CD8-positive, alpha-beta memory T cell (primary cell): ENCODE measurements at regions not wholly inside any gene's neighbourhood (a gene's known extent, or its start where the extent isn't known, plus 50 kb on each side); places are given as distances from the start of the nearest gene placed in this dataset.

Experiments
- CTCF ChIA-PET: fragments of 350-600 bp; sonication (Branson Sonifier 250); formaldehyde crosslinking; loops from one replicate; lab custom pipeline; 2021; ENCODE audit warnings: antibody characterized with exemption; lab: Charles Lee
- POLR2A ChIA-PET: fragments of 350-600 bp; sonication (Branson Sonifier 250); formaldehyde crosslinking; loops from one replicate; lab custom pipeline; 2021; ENCODE audit warnings: antibody characterized with exemption; lab: Charles Lee
- DNase-seq, 5 donors: peaks; one replicate each; pipeline versions ENCODE4 v3.0.0 to v3.0.0-alpha.2; 2020 to 2022; ENCODE audit warnings: mixed read lengths in 1 of 5
- H3K27ac ChIP-seq: one replicate; pipeline ENCODE4 v1.7.0; 2013; ENCODE audit warnings: low read depth, mild to moderate bottlenecking, low read length, moderate library complexity
- H3K27me3 ChIP-seq: 2 replicates; pipeline ENCODE4 v1.7.0; 2013; ENCODE audit warnings: low read length, mild to moderate bottlenecking; ENCODE audit not compliant: insufficient read depth, poor library complexity, severe bottlenecking
- H3K36me3 ChIP-seq: 2 replicates; pipeline ENCODE4 v1.7.0; 2013; ENCODE audit warnings: mild to moderate bottlenecking, low read length, moderate library complexity; ENCODE audit not compliant: insufficient read depth
- H3K4me1 ChIP-seq: 2 replicates; pipeline ENCODE4 v1.7.0; 2013; ENCODE audit warnings: mild to moderate bottlenecking, low read length, moderate library complexity; ENCODE audit not compliant: insufficient read depth
- H3K4me3 ChIP-seq: 2 replicates; pipeline ENCODE4 v1.7.0; 2013; ENCODE audit warnings: mild to moderate bottlenecking, low read length
- H3K9me3 ChIP-seq: 2 replicates; pipeline ENCODE4 v1.7.0; 2013; ENCODE audit warnings: mild to moderate bottlenecking, low read length
- H3K27ac Mint-ChIP-seq, 8 donors: one replicate each; pipeline ENCODE4 v1.8.0; 2020 to 2021; ENCODE audit warnings: mixed read lengths in 8 of 8, mild to moderate bottlenecking in 6 of 8, inconsistent platforms in 3 of 8, moderate library complexity in 3 of 8
- H3K27me3 Mint-ChIP-seq, 2 donors: one replicate each; pipeline ENCODE4 v1.8.0; 2020 to 2021; ENCODE audit warnings: mixed read lengths in 2 of 2, mild to moderate bottlenecking in 1 of 2, moderate library complexity in 1 of 2
- H3K36me3 Mint-ChIP-seq, 3 donors: one replicate each; pipeline ENCODE4 v1.8.0; 2020 to 2021; ENCODE audit warnings: mixed read lengths in 3 of 3, inconsistent platforms in 1 of 3, mild to moderate bottlenecking in 1 of 3
- H3K4me1 Mint-ChIP-seq, 3 donors: one replicate each; pipeline ENCODE4 v1.8.0; 2020 to 2021; ENCODE audit warnings: mixed read lengths in 3 of 3, inconsistent platforms in 1 of 3, mild to moderate bottlenecking in 1 of 3
- H3K4me3 Mint-ChIP-seq, 7 donors: one replicate each; pipeline ENCODE4 v1.8.0; 2020 to 2021; ENCODE audit warnings: mixed read lengths in 7 of 7, mild to moderate bottlenecking in 6 of 7, moderate library complexity in 4 of 7, inconsistent platforms in 2 of 7
- H3K9me3 Mint-ChIP-seq, 5 donors: one replicate each; pipeline ENCODE4 v1.8.0; 2020 to 2022; ENCODE audit warnings: mixed read lengths in 5 of 5, mild to moderate bottlenecking in 3 of 5, moderate library complexity in 2 of 5, inconsistent platforms in 1 of 5

GRCh38 chr14:104438166-104438887 is 141.2 kb upstream of the C14orf180 start:
- DNase-seq = no peak
- ChIA-PET POLR2A (no interaction called here), CTCF (no interaction called here)
- H3K36me3 ChIP-seq = no peaks in the 10 kb centered on the region
- H3K36me3 Mint-ChIP-seq = no peaks in the 10 kb centered on the region
- no peaks in the 10 kb centered on the region for H3K27me3 ChIP-seq
- no peaks in the 10 kb centered on the region for H3K9me3 Mint-ChIP-seq
- no peaks in the 10 kb centered on the region for H3K4me1 ChIP-seq
- H3K27ac ChIP-seq = no peak overlapping the region
- H3K9me3 ChIP-seq = no peaks in the 10 kb centered on the region
- no peaks in the 10 kb centered on the region for H3K4me1 Mint-ChIP-seq
- no peak overlapping the region for H3K4me3 Mint-ChIP-seq
- no peak overlapping the region for H3K27ac Mint-ChIP-seq
- H3K4me3 ChIP-seq = no peak overlapping the region
- no peaks in the 10 kb centered on the region for H3K27me3 Mint-ChIP-seq

- Histone ChIP-seq H3K27ac (no peak overlapping the region), H3K36me3 (no peaks in the 10 kb centered on the region), H3K9me3 (no peaks in the 10 kb centered on the region), H3K27me3 (no peaks in the 10 kb centered on the region), H3K4me3 (no peak overlapping the region), H3K4me1 (no peaks in the 10 kb centered on the region)
- Mint-ChIP-seq H3K27ac (no peak overlapping the region), H3K9me3 (no peaks in the 10 kb centered on the region), H3K36me3 (no peaks in the 10 kb centered on the region), H3K4me3 (no peak overlapping the region), H3K27me3 (no peaks in the 10 kb centered on the region), H3K4me1 (no peaks in the 10 kb centered on the region)
- ChIA-PET CTCF (no interaction called here), POLR2A (no interaction called here)
- DNase-seq = no peak
Measured at GRCh38 chr14:104439625-104440024, 139.9 kb upstream of the C14orf180 start.

DNA sequence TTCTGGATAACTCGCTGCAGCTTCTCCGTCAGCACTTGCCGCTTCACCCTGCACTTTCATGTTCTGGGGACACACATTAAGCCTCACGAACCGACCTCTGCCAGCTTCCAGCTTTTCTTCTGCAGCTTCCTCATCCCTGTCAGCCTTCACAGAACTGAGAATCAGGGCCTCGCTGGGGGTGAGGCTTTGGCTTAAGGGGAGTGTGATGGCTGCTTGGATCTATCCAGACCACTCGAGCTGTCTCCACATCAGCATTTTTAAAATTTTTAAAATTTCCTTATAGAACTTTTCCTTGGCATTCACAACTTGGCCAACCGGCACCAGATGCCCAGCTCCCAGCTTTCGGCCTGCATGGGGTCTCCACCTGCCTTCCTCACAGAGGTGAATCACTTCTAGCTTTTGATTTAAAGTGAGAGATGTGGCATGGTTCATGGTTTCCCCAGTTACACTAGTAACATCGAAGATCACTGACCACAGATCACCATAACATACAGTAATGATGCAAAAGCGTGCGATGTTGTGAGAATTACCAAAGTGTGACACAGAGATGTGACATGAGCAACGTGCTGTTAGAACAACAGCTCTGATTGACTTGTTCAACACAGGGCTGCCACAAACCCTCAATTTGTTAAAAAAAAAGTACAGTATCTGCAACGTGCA is 139.1 kb upstream of the C14orf180 start:
- Mint-ChIP-seq H3K4me1 (no peaks in the 10 kb centered on the region), H3K36me3 (no peaks in the 10 kb centered on the region), H3K9me3 (no peaks in the 10 kb centered on the region), H3K4me3 (no peak overlapping the region), H3K27me3 (no peaks in the 10 kb centered on the region), H3K27ac (peak overlapping the region in 1 of 8 donors; percentile 38)
- ChIA-PET POLR2A (no interaction called here), CTCF (no interaction called here)
- Histone ChIP-seq H3K9me3 (no peaks in the 10 kb centered on the region), H3K4me1 (no peaks in the 10 kb centered on the region), H3K36me3 (no peaks in the 10 kb centered on the region), H3K27me3 (no peaks in the 10 kb centered on the region), H3K27ac (no peak overlapping the region), H3K4me3 (no peak overlapping the region)
- DNase-seq = no peak

DNA sequence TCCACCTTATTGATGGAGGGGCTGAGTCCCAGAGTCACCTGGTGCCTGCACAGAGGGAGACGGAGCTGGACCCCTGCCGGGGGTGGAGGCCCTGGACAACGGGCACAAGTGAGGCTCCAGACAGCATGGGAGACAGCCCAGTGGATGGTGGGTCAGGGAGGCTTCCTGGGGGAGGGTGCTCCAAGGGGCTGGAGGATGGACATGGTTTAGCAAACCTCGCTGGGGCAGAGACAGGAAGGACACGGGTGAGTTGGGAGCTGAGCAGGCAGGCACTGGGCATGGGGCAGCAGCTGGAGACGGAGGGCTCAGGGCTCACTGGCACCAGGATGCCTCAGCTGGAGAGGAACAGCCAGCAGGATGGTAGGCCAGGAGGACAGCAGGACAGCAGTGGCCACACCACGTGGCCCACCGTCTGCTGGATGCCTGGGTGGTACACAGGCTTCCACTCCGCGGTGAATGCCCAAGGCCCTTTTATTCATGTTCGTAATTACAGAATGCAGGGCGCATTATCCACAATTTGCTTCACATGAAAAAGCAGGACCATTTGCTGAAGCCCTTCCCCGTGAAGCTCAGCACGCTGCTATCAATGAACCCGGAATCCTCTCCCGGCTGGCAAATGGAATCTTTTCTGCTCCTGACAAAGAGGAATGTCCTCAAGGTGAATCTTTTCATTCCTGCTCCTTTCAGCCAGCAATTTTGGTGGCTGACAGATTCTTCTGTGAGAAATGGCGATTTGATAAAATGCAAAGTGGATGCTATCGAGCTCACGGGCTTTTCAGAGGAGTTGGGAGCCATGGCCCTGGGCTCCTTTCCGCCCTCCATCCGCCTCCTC is 138.1 kb upstream of the C14orf180 start:
- ChIA-PET POLR2A (no interaction called here), CTCF (no interaction called here)
- H3K9me3 Mint-ChIP-seq = no peaks in the 10 kb centered on the region
- no peaks in the 10 kb centered on the region for H3K4me1 Mint-ChIP-seq
- Histone ChIP-seq H3K9me3 (no peaks in the 10 kb centered on the region), H3K27ac (no peak overlapping the region), H3K27me3 (no peaks in the 10 kb centered on the region), H3K36me3 (no peaks in the 10 kb centered on the region), H3K4me1 (no peaks in the 10 kb centered on the region), H3K4me3 (no peak overlapping the region)
- no peak overlapping the region for H3K27ac Mint-ChIP-seq
- H3K27me3 Mint-ChIP-seq = peaks cover 0 to 5% of the 10 kb centered on the region in 2 donors
- H3K36me3 Mint-ChIP-seq = no peaks in the 10 kb centered on the region
- DNase-seq = peak in 1 of 5 donors; percentile 38
- no peak overlapping the region for H3K4me3 Mint-ChIP-seq

GRCh38 chr14:104442107-104442551 is 137.4 kb upstream of the C14orf180 start:
- Mint-ChIP-seq H3K27me3 (peaks cover 4 to 11% of the 10 kb centered on the region in 2 donors), H3K4me1 (no peaks in the 10 kb centered on the region), H3K4me3 (no peak overlapping the region), H3K27ac (no peak overlapping the region), H3K9me3 (no peaks in the 10 kb centered on the region), H3K36me3 (no peaks in the 10 kb centered on the region)
- H3K36me3 ChIP-seq = no peaks in the 10 kb centered on the region
- H3K9me3 ChIP-seq = no peaks in the 10 kb centered on the region
- POLR2A ChIA-PET = no interaction called here
- CTCF ChIA-PET = no interaction called here
- no peaks in the 10 kb centered on the region for H3K4me1 ChIP-seq
- no peak overlapping the region for H3K27ac ChIP-seq
- DNase-seq = peak in 1 of 5 donors; percentile 26
- no peak overlapping the region for H3K4me3 ChIP-seq
- H3K27me3 ChIP-seq = no peaks in the 10 kb centered on the region

- CTCF ChIA-PET = interaction anchor here (0.6 kb wide), 1 partner anchor 90 kb away, joined by 3 read pairs; no protein-coding TSS in a partner anchor
- no peak for DNase-seq
- H3K4me3 ChIP-seq = no peak overlapping the region
- H3K36me3 Mint-ChIP-seq = peaks cover 0 to 2% (median 0%) of the 10 kb centered on the region in 3 donors
- H3K4me1 Mint-ChIP-seq = no peaks in the 10 kb centered on the region
- no peak overlapping the region for H3K27ac Mint-ChIP-seq
- H3K4me1 ChIP-seq = no peaks in the 10 kb centered on the region
- POLR2A ChIA-PET = no interaction called here
- H3K27me3 ChIP-seq = peaks cover 7% of the 10 kb centered on the region
- H3K9me3 ChIP-seq = no peaks in the 10 kb centered on the region
- H3K4me3 Mint-ChIP-seq = no peak overlapping the region
- H3K27me3 Mint-ChIP-seq = peaks cover 11 to 18% of the 10 kb centered on the region in 2 donors
- H3K27ac ChIP-seq = no peak overlapping the region
- H3K9me3 Mint-ChIP-seq = peaks cover 0 to 4% (median 1%) of the 10 kb centered on the region in 5 donors
- no peaks in the 10 kb centered on the region for H3K36me3 ChIP-seq
Measured at GRCh38 chr14:104442631-104443390, 136.8 kb upstream of the C14orf180 start.

DNA sequence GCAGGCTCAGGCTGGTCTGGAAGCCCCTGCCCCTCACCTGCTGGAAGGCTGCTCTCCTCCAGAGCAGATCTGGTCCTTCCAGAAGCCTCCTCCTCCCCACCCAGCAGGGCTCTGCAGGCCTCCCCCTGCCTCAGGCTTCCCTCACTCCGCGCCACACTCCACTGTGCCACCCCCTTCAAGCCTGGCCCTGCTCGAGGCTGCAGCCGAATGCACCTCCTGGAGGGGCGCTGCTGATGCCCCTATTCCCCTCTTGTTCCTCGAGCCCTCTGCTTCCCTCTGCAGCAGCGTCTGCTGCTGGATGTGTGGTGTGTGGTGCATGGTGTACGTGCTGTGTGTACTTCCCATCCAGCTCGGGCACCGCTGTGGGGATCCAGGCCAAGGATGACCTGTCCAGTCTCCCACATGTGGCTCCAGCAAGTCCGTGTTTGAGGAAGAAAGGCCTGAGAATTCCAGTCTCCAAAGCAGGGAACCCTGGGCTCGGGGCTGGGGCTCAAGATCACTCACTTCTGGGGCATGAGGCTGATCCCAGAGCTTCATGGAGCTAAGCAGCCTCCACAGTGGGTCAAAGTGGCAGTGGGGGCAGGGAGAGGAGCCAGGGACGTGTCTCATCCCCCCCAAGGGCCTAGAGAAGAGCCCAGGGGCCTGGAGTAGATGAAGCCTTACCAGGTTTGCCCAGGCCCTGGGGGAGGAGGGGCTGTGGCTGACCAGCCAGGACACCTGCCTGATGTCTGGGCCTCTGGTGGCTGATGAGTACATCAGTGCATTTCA is 136.0 kb upstream of the C14orf180 start:
- Histone ChIP-seq H3K27me3 (peaks cover 8% of the 10 kb centered on the region), H3K4me1 (no peaks in the 10 kb centered on the region), H3K4me3 (no peak overlapping the region), H3K36me3 (no peaks in the 10 kb centered on the region), H3K9me3 (no peaks in the 10 kb centered on the region), H3K27ac (no peak overlapping the region)
- Mint-ChIP-seq H3K27me3 (peaks cover 18 to 26% of the 10 kb centered on the region in 2 donors), H3K27ac (peak overlapping the region in 2 of 8 donors; percentile 79 to 81), H3K4me3 (no peak overlapping the region), H3K4me1 (no peaks in the 10 kb centered on the region), H3K9me3 (peaks cover 5 to 11% (median 8%) of the 10 kb centered on the region in 5 donors), H3K36me3 (peaks cover 0 to 9% (median 0%) of the 10 kb centered on the region in 3 donors)
- POLR2A ChIA-PET = no interaction called here
- no peak for DNase-seq
- CTCF ChIA-PET = no interaction called here
